22Rv1 (cell line): ENCODE measurements at regions not wholly inside any gene's neighbourhood (a gene's known extent, or its start where the extent isn't known, plus 50 kb on each side); places are given as distances from the start of the nearest gene placed in this dataset.

Source experiments
- CTCF ChIP-seq: fragments of 450-650 bp; IDR thresholded peaks from 2 replicates; pipeline ENCODE4 v1.5.1; 2017; ENCODE audit warnings: mild to moderate bottlenecking
- ZFX ChIP-seq: fragments of 450-650 bp; IDR thresholded peaks from 2 replicates; pipeline ENCODE4 v1.6.1; 2017; ENCODE audit warnings: antibody characterized with exemption, borderline replicate concordance

- TF ChIP-seq CTCF (no peak), ZFX (no peak)
Measured at GRCh38 chr10:4066581-4067390, 281.8 kb upstream of the KLF6 start.
